ENCODE measurements at regions not wholly inside any gene's neighbourhood (a gene's known extent, or its start where the extent isn't known, plus 50 kb on each side); places are given as distances from the start of the nearest gene placed in this dataset.

- no peak for ATAC-seq
- Histone ChIP-seq H3K36me3 (peaks cover 0 to 3% (median 0%) of the 10 kb centered on the region in 9 donors), H3K4me3 (no peak overlapping the region), H3K27me3 (no peaks in the 10 kb centered on the region), H3K27ac (no peak overlapping the region), H3K4me1 (peaks cover 0 to 31% (median 2%) of the 10 kb centered on the region in 12 donors), H3K9me3 (no peaks in the 10 kb centered on the region)
- TF ChIP-seq CTCF (IDR thresholded peaks at IDR 0.05) (no peak), POLR2A (IDR thresholded peaks at IDR 0.05) (no peak)
- no peak for DNase-seq
- intact Hi-C loops (cut with DNase I): no loop called here
- 81 to 88% (median 84%) methylated on average over 1 of the region's 1 CpG for WGBS, 4 donors
Measured at GRCh38 chr21:16572032-16572431, 842.2 kb downstream of the USP25 start.

GRCh38 chr21:16573578-16573977, 843.8 kb downstream of the USP25 start:
- TF ChIP-seq POLR2A (IDR thresholded peaks at IDR 0.05) (no peak), CTCF (IDR thresholded peaks at IDR 0.05) (no peak)
- Histone ChIP-seq H3K36me3 (peaks cover 0 to 3% (median 0%) of the 10 kb centered on the region in 9 donors), H3K4me1 (peaks cover 0 to 32% (median under 1%) of the 10 kb centered on the region in 12 donors), H3K27me3 (no peaks in the 10 kb centered on the region), H3K9me3 (no peaks in the 10 kb centered on the region), H3K4me3 (no peak overlapping the region), H3K27ac (peak overlapping the region in 1 of 12 donors; percentile 8)
- DNase-seq (no peak), ATAC-seq (peak in 1 of 4 donors; percentile 45)
- intact Hi-C loops (cut with DNase I): no loop called here
- 93 to 98% (median 95%) methylated on average over 1 of the region's 1 CpG for WGBS, 4 donors

- Histone ChIP-seq H3K9me3 (no peaks in the 10 kb centered on the region), H3K27ac (no peak overlapping the region), H3K4me1 (peaks cover 4 to 36% (median 19%) of the 10 kb centered on the region in 12 donors), H3K36me3 (no peaks in the 10 kb centered on the region), H3K4me3 (no peak overlapping the region), H3K27me3 (no peaks in the 10 kb centered on the region)
- DNase-seq (no peak), ATAC-seq (no peak)
- intact Hi-C loops (cut with DNase I): loop anchor here in 1 of 10 donors (5.0 kb wide), 1 partner anchor 41 kb away; no protein-coding TSS in a partner anchor
- TF ChIP-seq POLR2A (IDR thresholded peaks at IDR 0.05) (no peak), CTCF (IDR thresholded peaks at IDR 0.05) (no peak)
- 72 to 90% (median 84%) methylated on average over 1 of the region's 1 CpG for WGBS, 4 donors
Measured at GRCh38 chr21:16577975-16578374, 848.2 kb downstream of the USP25 start.

- intact Hi-C loops (cut with DNase I): loop anchor here in 1 of 10 donors (5.0 kb wide), 1 partner anchor 42 kb away; no protein-coding TSS in a partner anchor
- Histone ChIP-seq H3K4me1 (peaks cover 4 to 34% (median 19%) of the 10 kb centered on the region in 12 donors), H3K4me3 (no peak overlapping the region), H3K27ac (peak overlapping the region in 9 of 12 donors; percentile 3 to 44 (median 21)), H3K9me3 (no peaks in the 10 kb centered on the region), H3K27me3 (no peaks in the 10 kb centered on the region), H3K36me3 (no peaks in the 10 kb centered on the region)
- DNase-seq: no peak
- ATAC-seq: peak in 2 of 4 donors; percentile 28 to 60
- WGBS, 4 donors: 11 to 33% (median 26%) methylated on average over 3 of the region's 3 CpGs
- TF ChIP-seq CTCF (IDR thresholded peaks at IDR 0.05) (no peak), POLR2A (IDR thresholded peaks at IDR 0.05) (no peak)
Measured at GRCh38 chr21:16578912-16579311, 849.1 kb downstream of the USP25 start.

Data from heart left ventricle (tissue), 16 donors.